OCI-LY7 (cell line): ENCODE measurements at regions not wholly inside any gene's neighbourhood (a gene's known extent, or its start where the extent isn't known, plus 50 kb on each side); places are given as distances from the start of the nearest gene placed in this dataset.
"Not testable (repeated sequence)": the region's sequence is repeated elsewhere in the genome, so short reads cannot be mapped to it uniquely, and the experiment has no call there.

Experiments
- BruUV-seq: library from RNA; stranded (reverse); fragments of 400-500 nt; replicated peaks from 2 replicates; lab custom pipeline; 2021; lab: Mats Ljungman, UMichigan
- CTCF ChIA-PET: fragments of 300-600 bp; sonication (Branson Sonifier 250); formaldehyde crosslinking; loops from one replicate; lab custom pipeline; 2022; ENCODE audit warnings: antibody characterized with exemption; ENCODE audit not compliant: unreplicated experiment; lab: Charles Lee
- POLR2A ChIA-PET: fragments of 300-600 bp; sonication (Branson Sonifier 250); formaldehyde crosslinking; loops from one replicate; lab custom pipeline; 2022; ENCODE audit warnings: antibody characterized with exemption; lab: Charles Lee
- DNase-seq: peaks from one replicate; pipeline ENCODE4 v3.0.0-alpha.2; 2015; ENCODE audit warnings: low spot score
- H2AFZ ChIP-seq: fragments of 200-600 bp; sonication (generic), shearing (Covaris generic); 2 replicates; pipeline ENCODE4 v1.6.1; 2014; ENCODE audit warnings: mild to moderate bottlenecking, antibody characterized with exemption, low read length, moderate library complexity
- H3K27ac ChIP-seq: fragments of 200-600 bp; sonication (generic); 2 replicates; pipeline ENCODE4 v1.5.1; 2014; ENCODE audit warnings: mixed run types, low read depth, mild to moderate bottlenecking, moderate library complexity, low read length, inconsistent platforms; ENCODE audit not compliant: poor library complexity, severe bottlenecking
- H3K36me3 ChIP-seq: fragments of 200-600 bp; sonication (generic); 2 replicates; pipeline ENCODE4 v1.6.1; 2014; ENCODE audit warnings: mild to moderate bottlenecking, antibody characterized with exemption, low read length, moderate library complexity, mixed read lengths; ENCODE audit not compliant: insufficient read depth
- H3K4me1 ChIP-seq: fragments of 200-600 bp; sonication (generic); 2 replicates; pipeline ENCODE4 v1.5.1; 2014; ENCODE audit warnings: mild to moderate bottlenecking, low read length; ENCODE audit not compliant: insufficient read depth, poor library complexity, severe bottlenecking
- H3K4me2 ChIP-seq: fragments of 200-600 bp; sonication (generic); 2 replicates; pipeline ENCODE4 v1.6.1; 2014; ENCODE audit warnings: mild to moderate bottlenecking, low read length
- H3K4me3 ChIP-seq: fragments of 200-600 bp; sonication (generic); 2 replicates; pipeline ENCODE4 v1.5.1; 2014; ENCODE audit warnings: mild to moderate bottlenecking, low read depth, low read length; ENCODE audit not compliant: poor library complexity, severe bottlenecking
- H3K79me2 ChIP-seq: fragments of 200-600 bp; sonication (generic); 2 replicates; pipeline ENCODE4 v1.6.1; 2016; ENCODE audit warnings: low read depth, mild to moderate bottlenecking, low read length, moderate library complexity, mixed read lengths; ENCODE audit not compliant: insufficient read depth
- H3K9me2 ChIP-seq: fragments of 200-600 bp; sonication (generic); 2 replicates; pipeline ENCODE4 v1.6.1; 2016; ENCODE audit warnings: mild to moderate bottlenecking, low read length, mixed read lengths; ENCODE audit not compliant: insufficient read depth
- H3K9me3 ChIP-seq: fragments of 200-600 bp; sonication (generic); 2 replicates; pipeline ENCODE4 v1.6.1; 2014; ENCODE audit warnings: mild to moderate bottlenecking, mixed run types, low read length, mixed read lengths
- H4K20me1 ChIP-seq: fragments of 200-600 bp; sonication (generic); 2 replicates; pipeline ENCODE4 v1.6.1; 2014; ENCODE audit warnings: mild to moderate bottlenecking, antibody characterized with exemption, low read length, moderate library complexity, mixed read lengths; ENCODE audit not compliant: insufficient read depth
- CTCF ChIP-seq: fragments of 200-600 bp; sonication (generic); conservative IDR thresholded peaks from 2 replicates; pipeline ENCODE4 v1.5.1; 2014; ENCODE audit warnings: mild to moderate bottlenecking, antibody characterized with exemption, low read length, moderate library complexity, mixed read lengths
- EZH2phosphoT487 ChIP-seq: fragments of 200-600 bp; sonication (generic); IDR thresholded peaks from 2 replicates; pipeline ENCODE4 v1.6.1; 2018; ENCODE audit warnings: low read depth, borderline replicate concordance, mild to moderate bottlenecking, mixed run types, antibody characterized with exemption, low read length, moderate library complexity, mixed read lengths
- intact Hi-C: fragments of 100-400 bp; cut with micrococcal nuclease; formaldehyde crosslinking; loops from one replicate; pipeline ENCODE4 v1.10.0; 2022; ENCODE audit not compliant: unreplicated experiment

GRCh38 chr22:22697377-22698117 lies 53.1 kb downstream of the GGTLC2 start:
- no peaks in the 10 kb centered on the region for H4K20me1 ChIP-seq
- peak overlapping the region; percentile 51 for H3K4me2 ChIP-seq
- H3K9me2 ChIP-seq: no peaks in the 10 kb centered on the region
- TF ChIP-seq CTCF (peak; percentile 52), EZH2phosphoT487 (no peak)
- BruUV-seq: no TSS peak
- H3K4me1 ChIP-seq: peaks cover 70% of the 10 kb centered on the region
- ChIA-PET CTCF (no interaction called here), POLR2A (no interaction called here)
- no peaks in the 10 kb centered on the region for H3K79me2 ChIP-seq
- no peak for DNase-seq
- no peak overlapping the region for H3K4me3 ChIP-seq
- no peaks in the 10 kb centered on the region for H3K9me3 ChIP-seq
- H3K27ac ChIP-seq: peak overlapping the region; percentile 44
- intact Hi-C loops: no loop called here
- H2AFZ ChIP-seq: peak overlapping the region; percentile 38; the same call in 1 of the 2 replicates
- H3K36me3 ChIP-seq: no peaks in the 10 kb centered on the region

- H3K27ac ChIP-seq: peak overlapping the region; percentile 44
- peak overlapping the region; percentile 51 for H3K4me2 ChIP-seq
- intact Hi-C loops: no loop called here
- H2AFZ ChIP-seq: peak overlapping the region; percentile 38; the same call in 1 of the 2 replicates
- H3K4me1 ChIP-seq: peaks cover 62% of the 10 kb centered on the region
- no peak overlapping the region for H3K4me3 ChIP-seq
- H3K79me2 ChIP-seq: no peaks in the 10 kb centered on the region
- H3K36me3 ChIP-seq: no peaks in the 10 kb centered on the region
- H3K9me3 ChIP-seq: no peaks in the 10 kb centered on the region
- TF ChIP-seq CTCF: no peak
- no peak for TF ChIP-seq EZH2phosphoT487
- DNase-seq: peak; percentile 83
- ChIA-PET POLR2A (interaction anchor here (1.2 kb wide), 1 partner anchor 23 kb away, joined by 3 read pairs; no protein-coding TSS in a partner anchor), CTCF (no interaction called here)
- no peaks in the 10 kb centered on the region for H4K20me1 ChIP-seq
- no peaks in the 10 kb centered on the region for H3K9me2 ChIP-seq
- BruUV-seq: no TSS peak
These were observed 53.9 kb downstream of the GGTLC2 start for GRCh38 chr22:22698263-22698750.

- no TSS peak for BruUV-seq
- no peak for DNase-seq
- POLR2A ChIA-PET: no interaction called here
- intact Hi-C loops: no loop called here
- TF ChIP-seq CTCF (no peak), EZH2phosphoT487 (no peak)
- no peaks in the 10 kb centered on the region for H3K9me3 ChIP-seq
- CTCF ChIA-PET: no interaction called here
- H3K4me1 ChIP-seq: peaks cover 57% of the 10 kb centered on the region
- no peaks in the 10 kb centered on the region for H4K20me1 ChIP-seq
- no peak overlapping the region for H2AFZ ChIP-seq
- no peaks in the 10 kb centered on the region for H3K9me2 ChIP-seq
- H3K4me3 ChIP-seq: no peak overlapping the region
- H3K36me3 ChIP-seq: no peaks in the 10 kb centered on the region
- no peak overlapping the region for H3K27ac ChIP-seq
- no peaks in the 10 kb centered on the region for H3K79me2 ChIP-seq
- no peak overlapping the region for H3K4me2 ChIP-seq
These were observed 56.2 kb downstream of the GGTLC2 start for GRCh38 chr22:22700631-22701030.

- H3K4me2 ChIP-seq, DNase-seq, H3K36me3 ChIP-seq, H3K4me3 ChIP-seq, H3K9me2 ChIP-seq, intact Hi-C loops, H2AFZ ChIP-seq, H3K27ac ChIP-seq, H3K9me3 ChIP-seq, BruUV-seq, H3K79me2 ChIP-seq, H4K20me1 ChIP-seq: not testable (repeated sequence)
- POLR2A ChIA-PET: interaction anchor here (0.6 kb wide), 1 partner anchor 100 kb away, joined by 3 read pairs; no protein-coding TSS in a partner anchor
- H3K4me1 ChIP-seq: peaks cover 62% of the 10 kb centered on the region
- CTCF ChIA-PET: interaction anchor here (0.6 kb wide), 1 partner anchor 20 kb away, joined by 3 read pairs; no protein-coding TSS in a partner anchor
These were observed 57.1 kb downstream of the GGTLC2 start for GRCh38 chr22:22701557-22701956.
